ENCODE measurements at regions not wholly inside any gene's neighbourhood (a gene's known extent, or its start where the extent isn't known, plus 50 kb on each side); places are given as distances from the start of the nearest gene placed in this dataset.

GRCh38 chr3:59644479-59645402 lies 594.9 kb upstream of the CFAP20DC start:
- DNase-seq, result peak; percentile 12

- DNase-seq, result no peak
These were observed 591.5 kb upstream of the CFAP20DC start for GRCh38 chr3:59641169-59641899.

GRCh38 chr3:59632760-59633573 lies 583.1 kb upstream of the CFAP20DC start:
- peak; percentile 53 for DNase-seq

GRCh38 chr3:59631482-59631881 lies 581.7 kb upstream of the CFAP20DC start:
- no peak for DNase-seq

GRCh38 chr3:59621037-59621436 lies 571.2 kb upstream of the CFAP20DC start:
- DNase-seq, result no peak

GRCh38 chr3:59620325-59620724 lies 570.5 kb upstream of the CFAP20DC start:
- DNase-seq, result no peak

GRCh38 chr3:59612444-59612715 lies 562.6 kb upstream of the CFAP20DC start:
- DNase-seq, result no peak

- DNase-seq, result no peak
These were observed 562.0 kb upstream of the CFAP20DC start for GRCh38 chr3:59611649-59612443.

GRCh38 chr3:59609657-59610348 lies 560.0 kb upstream of the CFAP20DC start:
- DNase-seq, result peak; percentile 65

GRCh38 chr3:59608356-59608755 lies 558.5 kb upstream of the CFAP20DC start:
- DNase-seq, result peak; percentile 97

GRCh38 chr3:59607656-59608055 lies 557.8 kb upstream of the CFAP20DC start:
- peak; percentile 65 for DNase-seq

GRCh38 chr3:59606638-59607266 lies 556.9 kb upstream of the CFAP20DC start:
- no peak for DNase-seq

- DNase-seq, result peak; percentile 55
These were observed 556.2 kb upstream of the CFAP20DC start for GRCh38 chr3:59605944-59606534.

- peak; percentile 61 for DNase-seq
These were observed 555.5 kb upstream of the CFAP20DC start for GRCh38 chr3:59605318-59605717.

- no peak for DNase-seq
These were observed 551.7 kb upstream of the CFAP20DC start for GRCh38 chr3:59601486-59601885.

- no peak for DNase-seq
These were observed 550.8 kb upstream of the CFAP20DC start for GRCh38 chr3:59600631-59601030.

- DNase-seq, result no peak
These were observed 546.9 kb upstream of the CFAP20DC start for GRCh38 chr3:59596741-59597140.

GRCh38 chr3:59595830-59596229 lies 546.0 kb upstream of the CFAP20DC start:
- no peak for DNase-seq

GRCh38 chr3:59593380-59593779 lies 543.6 kb upstream of the CFAP20DC start:
- DNase-seq, result no peak

- DNase-seq, result no peak
These were observed 531.2 kb upstream of the CFAP20DC start for GRCh38 chr3:59580996-59581395.

GRCh38 chr3:59580499-59580898 lies 530.7 kb upstream of the CFAP20DC start:
- DNase-seq, result no peak
